H1 (cell line): ENCODE measurements at regions not wholly inside any gene's neighbourhood (a gene's known extent, or its start where the extent isn't known, plus 50 kb on each side); places are given as distances from the start of the nearest gene placed in this dataset.

Experiments
- BCL11A ChIP-seq, 2 experiments: IDR thresholded peaks; one replicate each; pipeline ENCODE4 v1.6.1; 2011; ENCODE audit warnings: low read depth in 2 of 2, low read length in 2 of 2, mild to moderate bottlenecking in 2 of 2
- CHD2 ChIP-seq: IDR thresholded peaks from 2 replicates; pipeline ENCODE4 v1.6.1; 2012; ENCODE audit warnings: low read length, improper control_type of control experiment
- CTCF ChIP-seq, 3 experiments: IDR thresholded peaks; 1 replicate in 2 of 3; 2 replicates in 1 of 3; pipeline versions ENCODE4 v1.5.1 to v1.6.1; 2011; ENCODE audit warnings: low read length in 3 of 3, mild to moderate bottlenecking in 3 of 3, inconsistent platforms in 2 of 3, low read depth in 1 of 3, moderate library complexity in 1 of 3; ENCODE audit not compliant: insufficient read depth in 1 of 3; ENCODE audit errors: control extremely low read depth in 1 of 3
- SIN3A ChIP-seq, 2 experiments: IDR thresholded peaks in 1 of 2; conservative IDR thresholded peaks in 1 of 2; 2 replicates each; pipeline ENCODE4 v1.6.1; 2011 to 2012; ENCODE audit warnings: low read length in 2 of 2, improper control_type of control experiment in 1 of 2, low read depth in 1 of 2, mild to moderate bottlenecking in 1 of 2
- TAF7 ChIP-seq: optimal IDR thresholded peaks from 2 replicates; pipeline ENCODE3; 2011; ENCODE audit warnings: low read depth, mild to moderate bottlenecking, inconsistent platforms, low read length, moderate library complexity, borderline replicate concordance

- TF ChIP-seq BCL11A (IDR thresholded peaks at IDR 0.05; ENCODE audit: low read depth in 2 of 2, low read length in 2 of 2): no peak
- no peak for TF ChIP-seq TAF7
- no peak for TF ChIP-seq CTCF (IDR thresholded peaks at IDR 0.05; ENCODE audit: control extremely low read depth in 1 of 3, insufficient read depth in 1 of 3, low read depth in 1 of 3, low read length in 3 of 3)
- TF ChIP-seq CHD2: no peak
- TF ChIP-seq SIN3A (conservative IDR thresholded peaks at IDR 0.05 in 1 of 2, IDR thresholded peaks at IDR 0.05 in 1 of 2; ENCODE audit: low read depth in 1 of 2, low read length in 2 of 2): no peak
These were observed 86.0 kb downstream of the CH25H start for GRCh38 chr10:89120931-89121763.
